ENCODE measurements at regions not wholly inside any gene's neighbourhood (a gene's known extent, or its start where the extent isn't known, plus 50 kb on each side); places are given as distances from the start of the nearest gene placed in this dataset.

DNA sequence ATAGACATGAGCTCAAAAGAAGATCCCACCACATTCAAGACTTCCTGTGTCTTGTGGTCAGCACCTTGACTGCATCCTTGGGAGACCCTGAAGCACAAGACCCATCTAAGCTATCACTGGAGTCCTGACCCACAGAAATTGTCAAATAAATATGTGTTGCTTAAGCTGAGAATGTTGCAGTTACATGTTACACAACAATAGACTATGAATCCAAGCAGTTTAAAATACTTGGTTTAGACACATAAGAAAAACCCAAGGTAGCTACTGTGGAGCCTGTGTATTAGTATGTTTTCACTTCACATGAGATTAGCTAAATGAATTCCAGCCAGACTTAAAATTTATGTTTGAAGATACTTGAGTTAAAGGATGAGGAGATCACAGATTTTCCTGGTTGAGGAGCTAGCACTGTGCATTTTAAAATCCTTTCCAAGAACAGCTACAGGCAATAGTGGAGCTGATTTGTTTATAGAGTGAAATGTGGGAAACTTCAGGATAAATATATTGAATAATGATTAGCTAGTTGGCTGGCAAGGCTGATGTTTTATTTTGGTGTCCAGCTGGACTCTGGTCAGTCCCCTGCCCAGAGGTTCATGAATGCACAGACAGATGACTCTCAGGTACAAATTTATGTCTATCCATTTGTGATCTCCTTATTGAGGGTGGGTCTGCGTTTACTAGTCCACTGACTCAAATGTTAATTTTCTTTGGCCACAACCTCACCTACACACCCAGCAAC, 1527.7 kb downstream of the NLGN4Y start:
- TF ChIP-seq SMC3 (IDR thresholded peaks at IDR 0.05), result no peak
- TF ChIP-seq CTCF (IDR thresholded peaks at IDR 0.05), result no peak
- TF ChIP-seq RCOR1 (IDR thresholded peaks at IDR 0.05; ENCODE audit: low read depth, low read length), result no peak
- no peak for TF ChIP-seq CEBPB (IDR thresholded peaks at IDR 0.05)
- TF ChIP-seq MYC (IDR thresholded peaks at IDR 0.05; ENCODE audit: borderline replicate concordance, low read length), result no peak
- TF ChIP-seq JUN (IDR thresholded peaks at IDR 0.05), result no peak
- no peak for TF ChIP-seq POLR2A (IDR thresholded peaks at IDR 0.05; ENCODE audit: low read length)
- TF ChIP-seq CHD2 (IDR thresholded peaks at IDR 0.05; ENCODE audit: low read length, partially characterized antibody), result no peak
- no peak for TF ChIP-seq EP300 (IDR thresholded peaks at IDR 0.05)
- no peak for TF ChIP-seq TP53 (CRISPR knock-in tag; IDR thresholded peaks at IDR 0.05)
